ENCODE measurements at regions not wholly inside any gene's neighbourhood (a gene's known extent, or its start where the extent isn't known, plus 50 kb on each side); places are given as distances from the start of the nearest gene placed in this dataset.

DNA sequence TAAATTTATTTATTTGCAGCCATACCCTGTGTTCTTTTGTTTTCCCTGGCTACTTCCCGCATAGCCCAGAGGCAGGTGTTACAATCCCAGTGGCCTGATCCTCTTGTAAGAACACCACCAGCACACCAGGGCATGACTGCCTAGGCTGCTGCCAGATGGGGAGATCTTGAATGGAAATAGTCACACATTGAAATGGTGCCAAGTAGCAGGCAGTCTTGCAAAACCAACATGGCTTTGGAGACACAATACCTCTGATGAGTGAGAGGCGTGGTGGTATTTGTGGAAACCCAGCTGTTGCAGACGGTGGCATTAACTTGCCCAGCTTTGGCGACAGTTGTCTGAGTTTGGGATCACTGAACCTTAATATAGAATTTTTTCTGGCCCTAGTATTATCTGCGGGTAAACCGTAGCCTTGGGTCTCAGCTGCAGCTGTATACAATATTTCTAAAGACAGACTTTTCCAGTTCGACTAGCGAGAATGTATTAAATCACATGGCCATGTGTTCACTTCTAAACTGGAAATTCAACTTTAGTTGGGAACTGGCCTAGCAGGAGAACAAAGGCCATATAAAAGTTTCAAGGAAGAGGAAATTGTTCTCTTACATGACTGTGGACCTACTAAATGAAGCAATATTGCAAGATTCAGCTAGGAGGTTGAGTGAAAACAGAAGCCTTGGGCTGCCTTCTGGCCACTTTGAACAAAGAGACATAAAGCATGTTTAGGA lies 277.0 kb downstream of the SMARCA2 start:
- H3K36me3 ChIP-seq = no peaks in the 10 kb centered on the region
- peaks cover 12 to 20% of the 10 kb centered on the region in 2 donors for H3K4me1 ChIP-seq
- DNase-seq = peak; percentile 81 to 91
- intact Hi-C loops (cut with DNase I; ENCODE audit: low total_unique reads) (loop anchor here (2.0 to 5.0 kb wide), 3 partner anchors 50 to 279 kb away; no protein-coding TSS in a partner anchor), in situ Hi-C loops (cut with MboI; ENCODE audit: low sequenced_read_pairs in 4 of 4) (no loop called here)
- H3K27me3 ChIP-seq = no peaks in the 10 kb centered on the region
- peak overlapping the region; percentile 62 to 83 (median 76) for H3K27ac ChIP-seq
- ATAC-seq = peak; percentile 92 to 96
- H3K4me3 ChIP-seq = no peak overlapping the region
- no peak for TF ChIP-seq POLR2A (IDR thresholded peaks at IDR 0.05)
- TF ChIP-seq, protein P1, sequence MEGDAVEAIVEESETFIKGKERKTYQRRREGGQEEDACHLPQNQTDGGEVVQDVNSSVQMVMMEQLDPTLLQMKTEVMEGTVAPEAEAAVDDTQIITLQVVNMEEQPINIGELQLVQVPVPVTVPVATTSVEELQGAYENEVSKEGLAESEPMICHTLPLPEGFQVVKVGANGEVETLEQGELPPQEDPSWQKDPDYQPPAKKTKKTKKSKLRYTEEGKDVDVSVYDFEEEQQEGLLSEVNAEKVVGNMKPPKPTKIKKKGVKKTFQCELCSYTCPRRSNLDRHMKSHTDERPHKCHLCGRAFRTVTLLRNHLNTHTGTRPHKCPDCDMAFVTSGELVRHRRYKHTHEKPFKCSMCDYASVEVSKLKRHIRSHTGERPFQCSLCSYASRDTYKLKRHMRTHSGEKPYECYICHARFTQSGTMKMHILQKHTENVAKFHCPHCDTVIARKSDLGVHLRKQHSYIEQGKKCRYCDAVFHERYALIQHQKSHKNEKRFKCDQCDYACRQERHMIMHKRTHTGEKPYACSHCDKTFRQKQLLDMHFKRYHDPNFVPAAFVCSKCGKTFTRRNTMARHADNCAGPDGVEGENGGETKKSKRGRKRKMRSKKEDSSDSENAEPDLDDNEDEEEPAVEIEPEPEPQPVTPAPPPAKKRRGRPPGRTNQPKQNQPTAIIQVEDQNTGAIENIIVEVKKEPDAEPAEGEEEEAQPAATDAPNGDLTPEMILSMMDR (IDR thresholded peaks at IDR 0.05 in 4 of 5, conservative IDR thresholded peaks at IDR 0.05 in 1 of 5) = no peak
- H3K9me3 ChIP-seq = no peaks in the 10 kb centered on the region

DNA sequence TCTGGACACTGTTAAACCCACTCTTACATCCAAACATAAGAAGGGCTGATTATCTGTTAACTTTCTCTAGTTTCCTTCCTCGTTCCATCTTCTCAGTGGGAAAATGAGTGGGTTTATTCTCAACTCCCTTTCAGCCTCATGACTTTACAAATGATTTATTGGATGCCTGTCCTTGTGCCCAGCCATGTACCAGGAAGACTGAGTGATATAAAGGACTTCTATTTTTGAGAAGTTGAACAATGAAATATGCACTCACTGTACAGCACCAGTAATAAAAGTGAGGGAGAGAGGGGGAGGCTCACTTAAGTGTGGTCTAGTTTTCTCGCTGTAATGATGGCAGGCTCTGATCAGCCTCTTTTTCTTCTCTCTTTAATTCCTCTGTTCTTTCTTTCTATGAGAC lies 277.6 kb downstream of the SMARCA2 start:
- H3K27ac ChIP-seq = peak overlapping the region; percentile 60 to 83 (median 76)

DNA sequence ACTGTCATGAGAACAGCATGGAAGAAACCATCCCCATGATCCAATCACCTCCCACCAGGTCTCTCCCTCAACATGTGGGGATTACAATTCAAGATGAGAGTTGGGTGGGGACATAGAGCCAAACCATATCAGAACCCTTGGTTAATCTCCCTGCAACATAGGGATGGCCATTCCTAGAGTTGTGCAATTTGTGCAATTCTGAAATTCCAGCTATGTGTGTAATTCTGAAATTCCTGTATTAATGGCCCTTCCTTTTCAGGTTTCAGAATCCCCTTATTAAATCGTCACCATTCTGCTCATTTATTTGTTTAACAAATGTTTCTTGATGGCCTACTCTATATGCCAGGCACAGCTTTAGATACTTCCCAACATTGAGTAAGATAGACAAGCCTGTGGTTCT lies 282.6 kb downstream of the SMARCA2 start:
- Histone ChIP-seq H3K27ac (no peak overlapping the region), H3K9me3 (no peaks in the 10 kb centered on the region), H3K4me1 (peaks cover 6% of the 10 kb centered on the region in 2 donors), H3K36me3 (no peaks in the 10 kb centered on the region), H3K27me3 (no peaks in the 10 kb centered on the region), H3K4me3 (no peak overlapping the region)
- no peak for ATAC-seq
- DNase-seq = no peak
- TF ChIP-seq POLR2A (IDR thresholded peaks at IDR 0.05) = no peak
- TF ChIP-seq, protein P1 (IDR thresholded peaks at IDR 0.05 in 4 of 5, conservative IDR thresholded peaks at IDR 0.05 in 1 of 5) = no peak
- intact Hi-C loops (cut with DNase I; ENCODE audit: low total_unique reads) (no loop called here), in situ Hi-C loops (cut with MboI; ENCODE audit: low sequenced_read_pairs in 4 of 4) (no loop called here)

More for the DNA sequence above, 277.6 kb downstream of the SMARCA2 start:
- Histone ChIP-seq H3K36me3 (no peaks in the 10 kb centered on the region), H3K4me1 (peaks cover 12 to 20% of the 10 kb centered on the region in 2 donors), H3K4me3 (no peak overlapping the region), H3K9me3 (no peaks in the 10 kb centered on the region), H3K27me3 (no peaks in the 10 kb centered on the region)
- DNase-seq (no peak), ATAC-seq (peak in 1 of 2 donors; percentile 27)
- TF ChIP-seq, protein P1 (IDR thresholded peaks at IDR 0.05 in 4 of 5, conservative IDR thresholded peaks at IDR 0.05 in 1 of 5) = no peak
- no peak for TF ChIP-seq POLR2A (IDR thresholded peaks at IDR 0.05)
- in situ Hi-C loops (cut with MboI; ENCODE audit: low sequenced_read_pairs in 4 of 4) = no loop called here
- intact Hi-C loops (cut with DNase I; ENCODE audit: low total_unique reads) = loop anchor here (2.0 to 5.0 kb wide), 3 partner anchors 50 to 278 kb away; no protein-coding TSS in a partner anchor

DNA sequence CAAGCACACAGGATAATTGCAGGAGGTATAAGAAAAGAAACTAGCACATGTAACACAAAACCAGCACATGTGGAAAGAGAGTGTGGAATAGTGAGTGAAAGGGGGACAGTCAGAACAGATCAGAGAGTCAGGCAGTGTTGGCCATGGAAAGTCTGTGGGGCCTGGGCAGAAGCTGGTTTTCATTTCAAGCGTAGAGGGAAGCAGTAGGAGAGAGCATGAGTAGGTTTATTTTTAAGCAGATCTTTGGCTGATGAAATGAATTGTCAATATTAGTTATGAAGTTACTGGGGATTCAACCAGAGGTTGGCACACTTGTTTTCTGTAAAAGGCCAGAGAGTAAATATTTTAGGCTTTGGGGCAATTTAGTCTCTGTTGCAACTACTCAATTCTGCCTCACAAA lies 283.1 kb downstream of the SMARCA2 start:
- Histone ChIP-seq H3K9me3 (no peaks in the 10 kb centered on the region), H3K4me3 (no peak overlapping the region), H3K27me3 (no peaks in the 10 kb centered on the region), H3K36me3 (no peaks in the 10 kb centered on the region), H3K27ac (no peak overlapping the region), H3K4me1 (peaks cover 1 to 2% of the 10 kb centered on the region in 2 donors)
- in situ Hi-C loops (cut with MboI; ENCODE audit: low sequenced_read_pairs in 4 of 4) = no loop called here
- no peak for DNase-seq
- TF ChIP-seq POLR2A (IDR thresholded peaks at IDR 0.05) = no peak
- TF ChIP-seq, protein P1 (IDR thresholded peaks at IDR 0.05 in 4 of 5, conservative IDR thresholded peaks at IDR 0.05 in 1 of 5) = no peak
- intact Hi-C loops (cut with DNase I; ENCODE audit: low total_unique reads) = no loop called here
- ATAC-seq = no peak

Data from gastrocnemius medialis (tissue), 4 donors.